ENCODE measurements at regions not wholly inside any gene's neighbourhood (a gene's known extent, or its start where the extent isn't known, plus 50 kb on each side); places are given as distances from the start of the nearest gene placed in this dataset.
A peak's percentile ranks its signal among the peaks of the same experiment; 100 is the strongest.

DNA sequence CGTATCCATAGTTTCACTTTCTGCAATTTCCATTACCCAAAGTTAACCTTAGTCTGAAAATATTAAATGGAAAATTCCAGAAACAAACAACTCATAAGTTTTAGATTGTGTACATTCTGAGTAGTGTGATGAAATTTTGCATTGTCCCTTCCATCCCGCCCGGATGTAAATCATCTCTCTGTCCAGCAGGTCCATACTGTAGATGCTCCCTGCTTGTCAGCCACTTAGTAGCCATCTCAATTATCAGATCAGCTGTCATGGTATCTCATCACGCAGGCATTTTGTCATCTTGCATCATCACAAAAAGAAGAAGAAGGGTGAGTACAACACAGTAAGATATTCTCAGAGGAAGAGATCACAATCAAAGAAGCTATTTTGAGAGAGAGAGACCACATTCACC is 185.0 kb upstream of the STK17B start:
- DNase-seq (ENCODE audit: low read depth in 2 of 2), result no peak

DNA sequence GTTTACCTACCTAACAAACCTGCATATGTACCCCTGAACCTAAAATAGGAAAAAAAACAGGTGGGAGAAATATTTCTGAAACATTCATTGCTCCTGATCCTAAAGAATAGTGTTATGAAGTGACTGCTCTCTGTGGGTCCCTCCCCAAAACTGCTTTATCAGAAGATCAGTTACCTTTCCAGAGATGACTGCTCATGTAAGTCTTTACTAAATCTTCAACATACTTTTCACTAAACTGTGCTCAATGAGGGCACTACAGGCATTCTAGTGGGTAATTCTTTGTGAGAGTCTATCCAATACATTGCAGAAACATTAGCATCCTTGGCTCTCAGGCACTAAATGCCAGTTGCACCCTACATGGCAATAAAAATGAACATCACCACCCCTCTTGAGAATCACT is 189.3 kb upstream of the STK17B start:
- no peak for DNase-seq (ENCODE audit: low read depth in 2 of 2)

DNA sequence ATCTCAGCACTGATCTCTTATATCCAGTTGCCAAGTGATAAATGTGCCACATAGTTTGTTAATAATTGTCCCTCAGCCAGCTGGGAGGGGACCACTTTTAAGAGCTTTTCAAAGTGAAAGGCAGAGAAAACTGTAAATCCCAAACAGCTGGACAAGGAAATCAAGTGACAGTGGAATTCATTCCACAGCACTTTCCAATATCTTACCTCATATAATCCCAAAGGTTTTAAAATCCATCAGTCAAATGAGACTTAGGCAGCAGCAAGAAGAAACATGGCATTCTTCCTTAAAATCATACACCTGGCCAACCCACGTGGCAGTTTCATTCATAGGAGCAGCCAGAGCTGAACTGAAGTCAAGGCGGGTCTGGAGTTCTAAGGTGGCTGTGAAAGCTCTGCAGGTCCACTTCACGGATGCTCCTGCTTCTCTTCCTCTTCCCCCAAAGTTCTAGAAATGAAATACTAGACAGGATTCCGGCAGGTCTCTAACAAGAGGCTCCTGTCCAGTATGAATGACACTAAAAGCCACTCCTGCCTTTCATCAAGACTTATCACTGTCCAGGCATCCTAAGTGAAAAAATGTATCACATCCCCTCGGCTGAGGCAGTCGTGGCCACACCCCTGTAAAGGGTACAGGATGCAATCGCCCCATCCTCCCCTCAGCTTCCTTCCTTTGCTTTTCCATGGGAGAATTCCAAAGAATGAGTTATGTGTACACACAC is 190.4 kb upstream of the STK17B start:
- DNase-seq (ENCODE audit: low read depth in 2 of 2), result no peak

DNA sequence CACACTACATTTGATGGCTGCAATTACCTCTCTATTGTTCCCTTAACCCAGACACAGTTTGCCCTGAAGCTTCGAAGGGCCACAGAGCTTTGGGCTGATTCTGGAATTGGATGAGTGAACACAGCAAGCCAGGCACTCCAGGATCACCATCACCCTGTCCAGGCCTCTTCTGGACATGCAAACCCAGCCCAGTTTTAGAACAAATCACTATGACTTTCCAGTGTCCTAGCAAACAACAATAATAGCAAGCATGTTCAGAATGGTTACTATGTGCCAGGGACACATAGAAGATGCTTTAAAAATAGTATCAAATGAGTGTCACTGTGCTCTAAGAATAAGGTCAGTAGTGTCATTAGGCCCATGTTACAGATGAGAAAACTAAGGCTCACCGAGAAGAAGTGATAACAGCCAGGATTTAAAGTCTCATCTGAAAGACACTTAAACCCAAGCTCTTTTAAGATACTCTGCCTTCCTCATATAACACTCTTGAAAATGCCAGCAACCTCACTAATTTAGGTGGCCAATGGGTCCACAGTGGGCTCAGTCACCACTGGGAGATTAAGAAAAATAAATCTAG is 191.7 kb upstream of the STK17B start:
- DNase-seq (ENCODE audit: low read depth in 2 of 2), result no peak

DNA sequence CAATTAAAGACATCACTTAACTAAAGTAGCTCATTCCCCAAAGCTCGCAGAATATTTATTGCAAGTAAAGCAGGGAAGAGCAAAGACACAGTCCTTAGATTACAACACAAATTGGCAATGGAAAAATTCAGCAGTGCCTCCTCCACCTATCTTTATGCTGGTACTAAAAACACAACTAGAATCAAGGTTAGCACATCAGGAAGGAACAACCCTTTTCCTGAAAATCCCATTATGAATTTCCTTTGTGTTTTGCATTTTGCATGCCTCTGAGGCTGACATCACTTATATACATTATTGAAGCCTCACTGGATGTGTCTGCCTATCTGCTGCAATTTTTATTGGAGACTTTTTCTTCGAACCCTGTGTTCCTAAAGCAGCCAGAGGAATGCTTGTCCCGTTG is 193.8 kb upstream of the STK17B start:
- no peak for DNase-seq (ENCODE audit: low read depth in 2 of 2)

DNA sequence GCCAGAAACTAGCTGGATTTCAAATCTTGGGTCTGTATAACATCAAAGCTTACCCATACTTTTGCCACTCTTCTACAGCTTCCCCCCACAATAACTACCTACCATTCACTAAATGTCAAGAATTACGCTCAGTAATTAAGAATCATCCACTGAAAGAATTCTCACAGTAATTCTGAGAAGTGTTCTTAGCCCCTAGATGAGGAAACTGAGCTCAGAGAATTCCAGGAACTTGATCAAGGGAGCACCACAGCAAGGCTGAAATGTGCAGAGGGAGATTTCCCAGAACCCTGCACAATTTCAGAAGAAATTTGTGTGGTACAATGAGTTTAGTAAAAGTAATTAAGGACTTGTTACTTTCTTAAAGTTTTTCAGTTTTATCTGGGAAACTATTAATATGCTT is 194.5 kb upstream of the STK17B start:
- DNase-seq (ENCODE audit: low read depth in 2 of 2), result no peak

DNA sequence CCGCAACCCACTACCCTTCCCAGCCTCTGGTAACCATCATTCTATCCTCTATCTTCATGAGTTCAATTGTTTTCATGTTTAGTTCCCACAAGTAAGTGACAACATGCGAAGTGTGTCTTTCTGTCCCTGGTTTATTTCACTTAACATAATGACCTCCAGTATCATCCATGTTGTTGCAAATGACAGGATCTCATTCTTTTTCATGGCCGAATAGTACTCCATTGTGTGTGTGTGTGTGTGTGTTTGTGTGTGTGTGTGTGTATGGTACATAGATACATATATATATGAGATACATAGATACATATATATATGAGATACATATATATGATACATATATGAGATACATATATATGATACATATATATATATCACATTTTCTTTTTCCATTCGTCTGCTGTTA is 196.3 kb upstream of the STK17B start:
- no peak for DNase-seq (ENCODE audit: low read depth in 2 of 2)

DNA sequence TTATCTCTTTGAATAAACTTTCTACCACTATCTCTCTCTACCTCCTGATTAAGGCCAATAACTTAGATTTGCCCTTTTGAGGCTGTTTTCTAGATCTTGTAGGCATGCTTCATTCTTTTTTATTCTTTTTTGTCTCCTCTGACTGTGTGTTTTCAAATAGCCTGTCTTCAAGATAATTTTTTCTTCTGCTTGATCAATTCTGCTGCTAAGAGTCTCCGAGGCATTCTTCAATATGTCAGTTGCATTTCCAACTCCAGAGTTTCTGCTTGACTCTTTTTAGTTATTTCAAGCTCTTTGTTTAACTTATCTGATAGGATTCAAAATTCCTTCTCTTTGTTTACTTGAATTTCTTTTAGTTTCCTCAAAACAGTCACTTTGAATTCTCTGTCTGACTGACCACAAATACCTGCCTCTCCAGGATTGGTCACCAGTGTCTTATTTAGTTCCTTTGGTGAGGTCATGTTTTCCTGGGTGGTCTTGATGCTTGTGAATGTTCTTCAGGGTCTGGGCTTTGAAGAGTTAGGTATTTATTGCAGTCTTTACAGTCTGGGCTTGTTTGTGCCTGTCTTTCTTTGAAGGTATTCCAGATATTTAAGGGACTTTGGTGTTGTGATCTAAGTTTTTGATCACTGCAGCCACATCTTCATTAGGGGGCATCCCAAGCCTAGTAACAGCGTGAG is 197.3 kb upstream of the STK17B start:
- DNase-seq (ENCODE audit: low read depth in 2 of 2), result no peak

DNA sequence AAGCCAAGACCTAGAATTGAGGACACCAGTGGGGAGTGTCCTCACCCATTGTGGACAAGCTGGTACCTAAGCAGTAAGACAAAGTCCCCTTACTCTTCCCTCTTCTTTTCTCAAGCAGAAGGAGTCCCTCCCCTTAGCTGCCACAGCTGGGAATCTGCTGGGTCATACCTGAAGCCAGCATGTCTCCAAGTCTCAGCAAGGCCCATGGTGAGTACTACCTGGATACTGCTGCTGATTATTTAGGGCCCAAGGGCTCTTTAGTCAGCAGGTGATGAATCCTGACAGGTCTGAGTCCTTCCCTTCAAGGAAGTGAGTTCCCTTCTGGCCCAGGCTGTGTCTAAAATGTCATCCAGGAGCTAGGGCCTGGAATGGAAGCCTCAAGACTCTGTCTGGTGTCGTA is 198.6 kb upstream of the STK17B start:
- no peak for DNase-seq (ENCODE audit: low read depth in 2 of 2)

DNA sequence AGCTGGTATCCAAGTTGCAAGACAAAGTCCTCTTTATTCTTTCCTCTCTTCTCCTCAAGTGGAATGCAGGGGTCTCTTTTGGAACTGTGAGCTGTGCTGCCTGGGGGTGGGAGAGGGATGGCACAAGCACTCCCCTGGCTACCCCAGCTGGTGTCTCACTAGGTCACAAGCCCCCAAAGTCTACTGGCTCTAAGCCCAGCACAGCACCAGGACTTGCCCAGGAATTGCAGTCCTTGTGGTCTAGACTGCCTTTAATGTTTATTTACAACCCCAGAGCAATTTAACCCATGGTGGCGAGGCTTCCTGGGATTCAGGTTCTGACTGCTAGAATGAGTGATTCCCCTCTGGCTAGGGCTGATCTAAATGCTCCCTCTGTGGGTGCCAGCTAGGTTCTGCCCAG is 199.0 kb upstream of the STK17B start:
- no peak for DNase-seq (ENCODE audit: low read depth in 2 of 2)

DNA sequence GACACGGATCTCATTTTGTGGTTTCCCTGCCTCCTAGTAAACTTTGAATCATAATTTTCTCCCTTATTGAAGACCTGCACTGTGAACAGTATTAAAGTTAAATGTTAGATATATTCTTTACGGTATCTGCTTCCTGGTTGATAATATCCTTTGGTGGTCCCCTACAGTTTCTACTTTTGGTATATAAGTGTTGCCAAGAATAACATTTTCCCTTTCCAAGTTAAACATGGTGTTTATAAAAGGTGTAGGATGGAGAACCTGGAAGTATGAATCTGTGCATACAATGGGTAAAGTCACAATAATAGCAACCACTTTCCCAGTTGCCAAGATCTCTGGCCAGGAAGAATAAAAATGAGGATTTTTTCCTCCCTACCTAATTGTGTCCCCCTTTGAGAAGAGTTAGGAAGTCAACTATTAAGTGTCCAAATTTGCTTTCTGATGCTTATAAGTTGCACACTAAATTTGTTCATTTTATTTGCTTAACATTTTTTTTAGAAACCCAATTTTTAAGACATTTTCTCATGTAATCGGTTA is 201.0 kb upstream of the STK17B start:
- DNase-seq (ENCODE audit: low read depth in 2 of 2), result no peak

DNA sequence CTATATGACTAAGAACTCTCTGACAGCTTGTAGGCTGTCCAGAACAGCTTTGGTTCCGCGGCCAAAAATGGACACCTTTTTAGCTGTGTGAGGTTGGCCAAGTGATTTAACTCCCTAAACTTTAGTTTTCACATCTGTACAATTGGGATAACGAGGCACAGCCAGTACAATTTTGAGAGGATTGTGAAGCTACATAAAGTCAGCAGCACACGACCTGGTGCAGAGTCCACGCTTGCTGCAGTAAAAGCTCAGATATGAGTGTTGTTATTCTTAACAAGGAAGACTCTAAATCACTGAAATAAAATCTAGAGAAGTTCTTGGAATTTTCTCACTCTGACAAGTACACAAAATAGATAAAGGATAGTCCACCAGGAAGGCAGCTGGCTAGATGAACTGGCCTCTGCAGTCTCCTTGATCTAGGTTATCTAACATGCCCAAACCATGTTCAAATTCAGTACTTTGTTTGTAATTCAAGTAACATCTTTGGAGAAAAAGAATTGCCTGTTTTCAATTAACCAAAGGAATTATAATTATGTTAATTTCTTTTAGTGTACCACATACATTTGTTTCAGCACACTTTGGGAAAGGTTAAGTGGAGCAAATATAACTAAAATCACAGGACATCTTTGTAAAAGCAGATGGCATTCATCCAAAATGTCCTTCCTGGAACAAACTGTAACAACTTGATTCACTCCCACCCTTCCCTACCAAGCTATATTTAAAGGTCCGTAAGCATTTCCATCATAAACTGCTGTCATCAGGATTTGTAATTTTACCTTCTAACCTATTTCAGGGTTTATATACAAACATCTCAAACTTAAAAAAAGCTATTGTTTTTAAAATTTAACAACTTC is 201.7 kb upstream of the STK17B start:
- DNase-seq (ENCODE audit: low read depth in 2 of 2), result no peak

DNA sequence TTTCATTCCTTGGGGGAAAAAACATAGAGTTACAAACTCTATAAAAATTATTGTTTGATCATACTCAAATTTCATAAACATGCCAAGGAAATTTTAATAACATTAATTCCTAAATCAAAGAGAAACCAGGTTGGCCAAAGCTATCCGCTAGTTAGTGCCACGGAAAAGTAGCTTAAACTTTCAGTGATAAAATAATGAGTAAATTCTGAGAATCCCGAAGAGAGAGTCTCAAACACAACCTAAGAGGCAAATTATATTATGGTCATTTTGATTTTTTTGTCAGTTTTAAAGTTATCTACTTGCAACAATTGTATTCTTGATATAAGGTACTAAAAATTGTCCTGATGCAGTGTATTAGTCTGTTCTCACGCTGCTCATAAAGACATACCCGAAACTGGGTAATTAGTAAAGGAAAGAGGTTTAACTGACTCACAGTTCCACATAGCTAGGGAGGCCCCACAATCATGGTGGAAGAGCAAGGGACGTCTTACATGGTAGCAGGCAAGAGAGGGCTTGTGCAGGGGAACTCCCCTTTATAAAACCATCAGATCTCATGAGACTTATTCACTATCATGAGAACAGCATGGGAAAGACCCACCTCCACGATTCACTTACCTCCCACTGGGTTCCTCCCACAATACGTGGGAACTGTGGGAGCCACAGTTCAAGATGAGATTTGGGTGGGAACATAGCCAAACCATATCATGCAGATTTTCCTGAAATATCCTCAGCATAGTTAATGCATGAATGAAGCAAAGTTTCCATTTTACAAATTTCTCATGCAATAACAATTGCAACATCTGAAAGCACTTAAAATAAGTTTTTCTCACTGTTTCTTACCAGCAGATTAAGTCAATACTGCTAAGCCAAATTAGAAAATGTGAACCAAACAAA is 205.9 kb upstream of the STK17B start:
- peak in 1 of 2 donors; percentile 7 for DNase-seq (ENCODE audit: low read depth in 2 of 2)

DNA sequence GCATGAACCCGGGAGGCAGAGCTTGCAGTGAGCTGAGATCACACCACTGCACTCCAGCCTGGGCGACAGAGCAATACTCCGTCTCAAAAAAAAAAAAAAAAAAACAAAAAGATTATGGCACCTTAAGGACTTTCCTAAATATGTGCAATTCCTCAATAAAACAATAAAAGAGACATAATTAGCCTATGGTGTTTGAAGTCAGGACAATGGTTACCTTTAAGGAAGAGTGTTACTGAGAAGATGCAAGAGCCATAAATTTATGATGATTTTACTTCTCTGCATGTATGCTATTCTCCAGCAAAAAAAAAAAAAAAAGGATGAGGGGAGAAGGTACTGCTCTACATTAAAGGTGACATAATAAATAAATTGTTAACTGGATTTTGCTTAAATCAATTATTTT is 208.2 kb upstream of the STK17B start:
- DNase-seq (ENCODE audit: low read depth in 2 of 2), result no peak

DNA sequence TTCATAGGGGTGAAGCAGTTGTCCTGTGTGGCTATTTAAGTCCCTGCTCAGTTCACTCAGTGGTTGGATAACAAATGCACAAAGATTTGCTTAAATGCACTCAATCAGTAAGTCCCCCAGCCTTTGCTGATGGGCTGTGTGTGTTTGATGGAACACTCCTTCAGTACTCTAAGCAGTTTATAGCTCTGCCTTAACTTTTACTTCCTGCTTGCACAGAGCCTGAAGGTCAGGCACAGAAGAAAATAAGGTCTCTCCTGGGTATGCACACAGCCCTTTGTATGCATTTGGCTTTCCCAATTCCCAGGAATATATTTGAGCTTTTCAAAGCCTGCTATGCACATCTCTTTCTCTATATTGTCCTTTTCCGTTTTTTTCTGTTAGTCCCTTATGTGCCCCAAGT is 208.7 kb upstream of the STK17B start:
- DNase-seq (ENCODE audit: low read depth in 2 of 2), result no peak

DNA sequence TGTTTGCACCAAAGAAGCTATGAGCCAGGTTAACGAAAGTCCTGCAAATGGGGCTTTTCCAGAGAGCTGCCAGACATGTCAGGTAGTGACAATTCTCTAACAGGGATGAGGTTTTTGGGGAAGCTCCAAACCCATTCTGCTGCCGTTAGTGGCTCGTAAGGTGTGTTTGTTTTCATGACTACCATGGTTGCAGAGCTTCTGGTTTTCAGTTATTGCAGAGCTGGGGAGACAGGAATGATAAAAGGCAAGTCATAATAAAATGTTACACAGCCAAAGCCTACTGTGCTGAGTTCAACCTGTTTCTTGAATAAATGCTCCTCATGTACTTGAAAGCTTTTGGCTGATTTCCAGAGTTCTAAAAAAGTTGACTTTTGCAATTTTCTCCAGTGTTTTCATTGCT is 209.2 kb upstream of the STK17B start:
- no peak for DNase-seq (ENCODE audit: low read depth in 2 of 2)

DNA sequence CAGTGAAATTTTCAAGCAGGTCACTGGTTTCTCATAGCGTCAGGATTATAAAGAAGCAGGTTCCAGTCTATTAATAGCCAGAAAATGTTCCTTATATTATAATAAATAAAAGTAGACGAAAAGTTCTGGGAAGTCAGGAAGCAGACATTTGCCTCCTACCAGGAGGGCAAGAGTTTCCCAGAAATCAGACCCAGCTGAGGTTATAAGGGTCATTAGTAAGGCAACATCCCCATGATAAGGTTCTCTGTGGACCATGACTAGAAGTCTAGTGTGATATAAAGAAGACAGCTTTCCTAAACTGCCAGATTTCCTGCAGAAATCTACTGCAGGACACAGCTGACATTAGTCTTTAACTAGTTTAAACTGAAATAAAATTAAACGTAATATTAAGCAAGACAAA is 210.1 kb upstream of the STK17B start:
- no peak for DNase-seq (ENCODE audit: low read depth in 2 of 2)

DNA sequence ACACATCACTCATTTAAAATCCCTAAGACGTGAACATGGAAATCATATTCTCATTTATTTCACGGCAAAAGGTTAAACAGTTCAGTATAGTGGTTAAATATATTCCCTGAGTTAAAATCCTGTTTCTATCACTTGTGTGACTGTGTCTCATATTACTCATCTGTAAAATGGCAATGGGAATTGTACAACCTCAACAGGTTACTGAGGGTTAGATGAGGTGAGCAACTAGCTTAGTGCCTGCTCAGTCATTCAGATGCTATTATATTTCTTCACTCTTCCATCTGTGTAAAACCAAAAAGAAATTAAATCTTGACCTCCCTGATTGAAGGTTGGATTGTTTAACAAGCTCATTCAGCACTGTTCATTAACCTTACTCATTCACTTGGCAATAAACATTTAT is 212.4 kb upstream of the STK17B start:
- DNase-seq (ENCODE audit: low read depth in 2 of 2), result no peak

DNA sequence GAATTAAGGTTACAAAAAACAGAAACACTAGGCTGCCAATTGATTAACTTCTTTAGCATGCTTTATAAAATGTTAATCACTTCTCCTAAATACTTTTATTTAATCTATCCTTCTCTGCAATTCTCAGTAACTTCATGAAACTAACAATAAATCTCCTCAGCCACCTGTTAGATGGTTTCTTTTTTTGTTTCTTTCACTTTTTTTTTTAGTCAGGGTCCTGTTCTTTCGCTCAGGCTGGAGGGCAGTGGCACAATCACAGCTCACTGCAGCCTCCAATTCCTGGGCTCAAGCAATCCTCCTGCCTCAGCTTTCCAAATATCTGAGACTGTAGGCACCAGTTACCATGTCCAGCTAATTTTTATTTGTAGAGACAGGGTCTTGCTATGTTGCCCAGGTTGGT is 213.4 kb upstream of the STK17B start:
- DNase-seq (ENCODE audit: low read depth in 2 of 2), result no peak

DNA sequence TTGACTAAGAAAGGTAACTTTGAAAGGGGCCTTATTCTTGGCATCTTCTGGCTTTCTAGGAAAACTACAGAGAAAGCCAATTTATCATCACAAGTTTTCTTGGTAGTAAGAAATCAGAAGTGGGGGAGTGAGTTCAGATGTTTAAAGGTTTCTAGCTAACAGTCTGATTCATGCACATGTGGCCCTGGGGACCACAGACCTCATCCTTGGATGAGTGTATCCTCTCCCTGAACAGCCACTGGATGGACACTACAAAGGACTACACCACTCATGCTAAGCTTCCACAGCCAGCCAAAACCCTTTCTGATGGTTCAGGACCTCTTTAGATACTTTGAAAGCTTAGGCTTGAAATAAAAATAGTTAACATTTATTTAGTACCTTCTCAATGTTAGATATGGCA is 218.3 kb upstream of the STK17B start:
- DNase-seq (ENCODE audit: low read depth in 2 of 2), result no peak
